HFFc6 (cell line): ENCODE measurements at regions not wholly inside any gene's neighbourhood (a gene's known extent, or its start where the extent isn't known, plus 50 kb on each side); places are given as distances from the start of the nearest gene placed in this dataset.

ENCODE experiments used
- DNase-seq: peaks from one replicate; pipeline ENCODE4 v3.0.0-alpha.2; 2018
- H3K27ac Mint-ChIP-seq: 2 replicates; pipeline ENCODE4 v1.8.0; 2020; ENCODE audit warnings: mild to moderate bottlenecking, mixed read lengths
- H3K27me3 Mint-ChIP-seq: 2 replicates; pipeline ENCODE4 v1.8.0; 2021; ENCODE audit warnings: mild to moderate bottlenecking, moderate library complexity, mixed read lengths; ENCODE audit not compliant: insufficient read depth
- H3K36me3 Mint-ChIP-seq: 2 replicates; pipeline ENCODE4 v1.8.0; 2021; ENCODE audit warnings: low read depth, mixed read lengths
- H3K4me1 Mint-ChIP-seq: 2 replicates; pipeline ENCODE4 v1.8.0; 2020; ENCODE audit warnings: low read depth, mixed read lengths
- H3K4me3 Mint-ChIP-seq: 2 replicates; pipeline ENCODE4 v1.8.0; 2020; ENCODE audit warnings: mild to moderate bottlenecking, moderate library complexity, mixed read lengths
- H3K9me3 Mint-ChIP-seq: 2 replicates; pipeline ENCODE4 v1.8.0; 2020; ENCODE audit warnings: mild to moderate bottlenecking, mixed read lengths
- TF ChIP-seq, protein P1 (sequence below): fragments of 200-600 bp; sonication (generic); IDR thresholded peaks from 2 replicates; pipeline ENCODE4 v1.5.0; 2021; ENCODE audit warnings: antibody characterized with exemption, mild to moderate bottlenecking

DNA sequence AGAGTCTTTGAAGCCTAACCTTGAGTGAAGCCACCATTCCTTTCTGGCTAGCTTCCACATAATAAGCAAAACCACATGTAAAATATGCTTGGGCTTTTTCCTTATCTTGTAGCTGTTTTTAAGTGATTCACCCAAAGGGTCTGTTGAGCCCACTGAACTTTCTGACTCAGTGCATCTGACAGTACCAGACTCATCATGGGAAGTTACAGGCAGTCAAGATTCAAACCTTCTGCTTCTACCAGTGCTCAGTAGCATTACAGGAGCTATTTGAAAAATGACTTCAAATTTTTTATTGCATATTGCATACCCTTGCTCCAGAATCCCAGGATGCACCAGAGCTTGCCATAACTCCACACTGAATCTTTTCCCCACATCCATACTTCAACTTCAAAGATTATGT lies 87.5 kb upstream of the PTPRD start:
- TF ChIP-seq, protein P1, sequence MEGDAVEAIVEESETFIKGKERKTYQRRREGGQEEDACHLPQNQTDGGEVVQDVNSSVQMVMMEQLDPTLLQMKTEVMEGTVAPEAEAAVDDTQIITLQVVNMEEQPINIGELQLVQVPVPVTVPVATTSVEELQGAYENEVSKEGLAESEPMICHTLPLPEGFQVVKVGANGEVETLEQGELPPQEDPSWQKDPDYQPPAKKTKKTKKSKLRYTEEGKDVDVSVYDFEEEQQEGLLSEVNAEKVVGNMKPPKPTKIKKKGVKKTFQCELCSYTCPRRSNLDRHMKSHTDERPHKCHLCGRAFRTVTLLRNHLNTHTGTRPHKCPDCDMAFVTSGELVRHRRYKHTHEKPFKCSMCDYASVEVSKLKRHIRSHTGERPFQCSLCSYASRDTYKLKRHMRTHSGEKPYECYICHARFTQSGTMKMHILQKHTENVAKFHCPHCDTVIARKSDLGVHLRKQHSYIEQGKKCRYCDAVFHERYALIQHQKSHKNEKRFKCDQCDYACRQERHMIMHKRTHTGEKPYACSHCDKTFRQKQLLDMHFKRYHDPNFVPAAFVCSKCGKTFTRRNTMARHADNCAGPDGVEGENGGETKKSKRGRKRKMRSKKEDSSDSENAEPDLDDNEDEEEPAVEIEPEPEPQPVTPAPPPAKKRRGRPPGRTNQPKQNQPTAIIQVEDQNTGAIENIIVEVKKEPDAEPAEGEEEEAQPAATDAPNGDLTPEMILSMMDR = no peak
- Mint-ChIP-seq H3K4me1 (no peaks in the 10 kb centered on the region), H3K36me3 (no peaks in the 10 kb centered on the region), H3K9me3 (peaks cover 20% of the 10 kb centered on the region), H3K4me3 (no peak overlapping the region), H3K27me3 (no peaks in the 10 kb centered on the region), H3K27ac (no peak overlapping the region)
- DNase-seq = no peak

DNA sequence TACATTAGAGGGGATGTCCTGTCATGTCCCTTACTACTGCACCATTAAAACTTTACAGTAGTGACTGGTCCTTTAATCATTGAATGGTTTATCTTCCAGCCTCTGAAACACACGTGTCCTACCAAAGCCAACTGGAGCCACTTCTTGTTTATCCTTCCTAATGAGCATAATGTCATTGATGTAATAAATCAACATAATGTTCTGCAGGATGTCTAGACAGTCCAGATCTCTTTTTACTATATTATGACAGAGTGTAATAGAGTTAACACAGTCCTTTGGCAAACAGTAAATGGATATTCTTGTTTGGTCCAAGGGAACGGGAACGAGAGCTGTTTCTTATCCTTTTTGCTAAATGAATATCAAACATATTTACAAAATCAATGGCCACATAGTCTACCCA lies 88.1 kb upstream of the PTPRD start:
- Mint-ChIP-seq H3K27ac (no peak overlapping the region), H3K9me3 (peaks cover 27% of the 10 kb centered on the region), H3K27me3 (no peaks in the 10 kb centered on the region; the same call in 1 of the 2 replicates), H3K4me3 (no peak overlapping the region), H3K36me3 (no peaks in the 10 kb centered on the region), H3K4me1 (no peaks in the 10 kb centered on the region)
- TF ChIP-seq, protein P1 = no peak
- no peak for DNase-seq

GRCh38 chr9:10701906-10702305 lies 89.1 kb upstream of the PTPRD start:
- no peak for DNase-seq
- no peaks in the 10 kb centered on the region for H3K4me1 Mint-ChIP-seq
- no peaks in the 10 kb centered on the region; the same call in 1 of the 2 replicates for H3K27me3 Mint-ChIP-seq
- TF ChIP-seq, protein P1 = no peak
- H3K4me3 Mint-ChIP-seq = no peak overlapping the region
- H3K9me3 Mint-ChIP-seq = peaks cover 32% of the 10 kb centered on the region
- H3K36me3 Mint-ChIP-seq = no peaks in the 10 kb centered on the region
- H3K27ac Mint-ChIP-seq = no peak overlapping the region

DNA sequence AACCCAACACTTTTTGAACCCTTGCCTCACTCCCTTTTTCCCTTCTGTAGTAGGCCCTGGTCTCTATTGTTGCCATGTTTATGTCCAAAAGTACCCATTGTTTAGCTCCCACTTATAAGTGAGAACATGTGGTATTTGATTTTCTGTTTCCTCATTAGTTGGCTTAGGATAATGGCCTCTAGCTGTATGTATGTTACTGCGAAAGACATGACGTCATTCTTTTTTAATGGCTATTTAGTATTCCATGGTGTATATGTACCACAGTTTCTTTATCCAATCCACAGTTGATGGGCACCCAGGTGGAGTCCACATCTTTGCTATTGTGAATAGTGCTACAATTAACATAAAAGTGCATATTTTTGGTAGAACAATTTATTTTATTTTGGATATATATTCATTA lies 90.3 kb upstream of the PTPRD start:
- H3K36me3 Mint-ChIP-seq = no peaks in the 10 kb centered on the region
- DNase-seq = no peak
- H3K27ac Mint-ChIP-seq = no peak overlapping the region
- TF ChIP-seq, protein P1 = no peak
- H3K4me1 Mint-ChIP-seq = no peaks in the 10 kb centered on the region
- H3K4me3 Mint-ChIP-seq = no peak overlapping the region
- H3K27me3 Mint-ChIP-seq = no peaks in the 10 kb centered on the region; the same call in 1 of the 2 replicates
- H3K9me3 Mint-ChIP-seq = peaks cover 31% of the 10 kb centered on the region

GRCh38 chr9:10704720-10705119 lies 91.9 kb upstream of the PTPRD start:
- no peak for DNase-seq
- no peak overlapping the region for H3K27ac Mint-ChIP-seq
- TF ChIP-seq, protein P1 = no peak
- H3K27me3 Mint-ChIP-seq = no peaks in the 10 kb centered on the region; the same call in 1 of the 2 replicates
- no peak overlapping the region for H3K4me3 Mint-ChIP-seq
- H3K36me3 Mint-ChIP-seq = no peaks in the 10 kb centered on the region
- H3K9me3 Mint-ChIP-seq = peaks cover 29% of the 10 kb centered on the region
- no peaks in the 10 kb centered on the region for H3K4me1 Mint-ChIP-seq

DNA sequence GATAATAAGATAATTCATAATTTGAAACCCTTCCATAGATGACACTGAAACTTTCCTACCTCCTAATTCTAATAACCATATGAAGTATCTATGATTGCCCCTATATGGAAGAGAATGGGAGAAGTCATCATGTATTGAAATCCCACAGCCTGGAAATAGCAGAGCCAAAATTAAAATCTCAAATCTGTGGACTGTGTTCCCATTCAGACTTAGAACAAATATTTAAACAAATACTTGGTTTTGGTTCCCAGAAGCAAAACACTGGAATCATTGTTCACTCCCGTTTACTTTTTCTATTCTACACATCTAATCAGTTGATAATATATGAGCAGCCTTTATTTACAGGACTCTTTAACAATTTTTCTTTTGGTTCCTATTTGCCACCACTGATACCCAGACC lies 92.6 kb upstream of the PTPRD start:
- DNase-seq = no peak
- peaks cover 29% of the 10 kb centered on the region for H3K9me3 Mint-ChIP-seq
- TF ChIP-seq, protein P1 = no peak
- no peaks in the 10 kb centered on the region; the same call in 1 of the 2 replicates for H3K27me3 Mint-ChIP-seq
- H3K27ac Mint-ChIP-seq = no peak overlapping the region
- H3K4me1 Mint-ChIP-seq = no peaks in the 10 kb centered on the region
- H3K36me3 Mint-ChIP-seq = no peaks in the 10 kb centered on the region
- H3K4me3 Mint-ChIP-seq = no peak overlapping the region
